CD14-positive monocyte (primary cell): ENCODE measurements at regions not wholly inside any gene's neighbourhood (a gene's known extent, or its start where the extent isn't known, plus 50 kb on each side); places are given as distances from the start of the nearest gene placed in this dataset.
"Not testable (repeated sequence)": the region's sequence is repeated elsewhere in the genome, so short reads cannot be mapped to it uniquely, and the experiment has no call there.

ENCODE experiments used
- DNase-seq, 3 donors: peaks; one replicate each; pipeline ENCODE4 v3.0.0-alpha.2; 2011 to 2022
- H2AFZ ChIP-seq: 2 replicates; pipeline ENCODE4 v1.6.0; 2012; ENCODE audit warnings: mild to moderate bottlenecking, low read depth, low read length, inconsistent platforms; ENCODE audit not compliant: insufficient read depth, poor library complexity, severe bottlenecking
- H3K27ac ChIP-seq, 2 donors: 1 replicate in 1 of 2; 2 replicates in 1 of 2; pipeline ENCODE4 v1.5.1; 2012 to 2013; ENCODE audit warnings: low read length in 2 of 2, control low read depth in 1 of 2, inconsistent platforms in 1 of 2, low read depth in 1 of 2, mild to moderate bottlenecking in 1 of 2
- H3K27me3 ChIP-seq, 2 donors: one replicate each; pipeline versions ENCODE4 v1.6.0 to v1.6.1; 2011 to 2013; ENCODE audit warnings: low read length in 2 of 2; ENCODE audit not compliant: control insufficient read depth in 2 of 2, insufficient read depth in 2 of 2
- H3K36me3 ChIP-seq, 2 donors: replicated peaks in 1 of 2; 1 replicate in 1 of 2; 2 replicates in 1 of 2; pipeline versions ENCODE4 v1.5.1 to v1.6.1; 2012 to 2013; ENCODE audit warnings: low read length in 2 of 2, control low read depth in 1 of 2, inconsistent platforms in 1 of 2, mild to moderate bottlenecking in 1 of 2; ENCODE audit not compliant: insufficient read depth in 2 of 2, control insufficient read depth in 1 of 2
- H3K4me1 ChIP-seq, 2 donors: 1 replicate in 1 of 2; 2 replicates in 1 of 2; pipeline versions ENCODE4 v1.5.1 to v1.6.1; 2012 to 2013; ENCODE audit warnings: low read length in 2 of 2, control low read depth in 1 of 2, inconsistent platforms in 1 of 2, mild to moderate bottlenecking in 1 of 2, moderate library complexity in 1 of 2; ENCODE audit not compliant: insufficient read depth in 2 of 2, control insufficient read depth in 1 of 2
- H3K4me2 ChIP-seq: replicated peaks from 2 replicates; pipeline ENCODE3; 2012; ENCODE audit warnings: low read length, moderate library complexity, mild to moderate bottlenecking; ENCODE audit not compliant: poor library complexity, severe bottlenecking; ENCODE audit errors: extremely low read depth
- H3K4me3 ChIP-seq, 3 experiments: fragments of 200-600 bp in 1 of 3; sonication (generic) in 1 of 3; replicated peaks in 1 of 3; 1 replicate in 2 of 3; 2 replicates in 1 of 3; pipeline ENCODE4 v1.5.1; 2011 to 2013; ENCODE audit warnings: low read length in 3 of 3, mild to moderate bottlenecking in 3 of 3, control low read depth in 2 of 3, low read depth in 2 of 3, inconsistent platforms in 1 of 3, moderate library complexity in 1 of 3
- H3K79me2 ChIP-seq: 2 replicates; pipeline ENCODE4 v1.6.0; 2012; ENCODE audit warnings: mild to moderate bottlenecking, control low read depth, inconsistent platforms, low read length, moderate library complexity; ENCODE audit not compliant: insufficient read depth
- H3K9ac ChIP-seq: 2 replicates; pipeline ENCODE4 v1.6.0; 2017; ENCODE audit warnings: low read length, mild to moderate bottlenecking; ENCODE audit not compliant: insufficient read depth, poor library complexity, severe bottlenecking
- H3K9me3 ChIP-seq, 2 donors: replicated peaks in 1 of 2; 1 replicate in 1 of 2; 2 replicates in 1 of 2; pipeline versions ENCODE4 v1.5.1 to v1.6.1; 2012 to 2013; ENCODE audit warnings: low read length in 2 of 2, control low read depth in 1 of 2; ENCODE audit not compliant: control insufficient read depth in 1 of 2, insufficient read depth in 1 of 2
- H4K20me1 ChIP-seq: 2 replicates; pipeline ENCODE4 v1.6.0; 2012; ENCODE audit warnings: mild to moderate bottlenecking, low read length, control low read depth, moderate library complexity; ENCODE audit not compliant: insufficient read depth
- H3K27ac Mint-ChIP-seq, 7 donors: one replicate each; pipeline ENCODE4 v1.8.0; 2020; ENCODE audit warnings: mild to moderate bottlenecking in 7 of 7, mixed read lengths in 7 of 7, moderate library complexity in 6 of 7, inconsistent platforms in 2 of 7
- H3K27me3 Mint-ChIP-seq, 3 donors: one replicate each; pipeline ENCODE4 v1.8.0; 2021 to 2022; ENCODE audit warnings: low read depth in 3 of 3, mild to moderate bottlenecking in 3 of 3, mixed read lengths in 3 of 3, moderate library complexity in 3 of 3, inconsistent platforms in 1 of 3
- H3K36me3 Mint-ChIP-seq, 2 donors: one replicate each; pipeline ENCODE4 v1.8.0; 2020; ENCODE audit warnings: mixed read lengths in 2 of 2, inconsistent platforms in 1 of 2, mild to moderate bottlenecking in 1 of 2
- H3K4me1 Mint-ChIP-seq: one replicate; pipeline ENCODE4 v1.8.0; 2020; ENCODE audit warnings: mild to moderate bottlenecking, mixed read lengths
- H3K4me3 Mint-ChIP-seq, 2 donors: one replicate each; pipeline ENCODE4 v1.8.0; 2020; ENCODE audit warnings: mild to moderate bottlenecking in 2 of 2, mixed read lengths in 2 of 2, moderate library complexity in 1 of 2
- H3K9me3 Mint-ChIP-seq, 7 donors: one replicate each; pipeline ENCODE4 v1.8.0; 2020 to 2022; ENCODE audit warnings: mixed read lengths in 7 of 7, mild to moderate bottlenecking in 6 of 7, moderate library complexity in 6 of 7, inconsistent platforms in 2 of 7
- CTCF ChIP-seq: fragments of 200-600 bp; IDR thresholded peaks from one replicate; pipeline ENCODE4 v1.8.0; 2022; ENCODE audit warnings: antibody characterized with exemption, mild to moderate bottlenecking
- WGBS: methylation state at CpG from one replicate; pipeline ENCODE4 v1.1.5; 2013; ENCODE audit warnings: missing lambda C conversion rate; ENCODE audit not compliant: insufficient coverage; 5-methylcytosine and 5-hydroxymethylcytosine counted together
- intact Hi-C, 2 donors: fragments of 100-400 bp; cut with micrococcal nuclease; formaldehyde crosslinking; loops; one replicate each; pipeline versions ENCODE4 v1.15.0 to v1.15.1; 2023

DNA sequence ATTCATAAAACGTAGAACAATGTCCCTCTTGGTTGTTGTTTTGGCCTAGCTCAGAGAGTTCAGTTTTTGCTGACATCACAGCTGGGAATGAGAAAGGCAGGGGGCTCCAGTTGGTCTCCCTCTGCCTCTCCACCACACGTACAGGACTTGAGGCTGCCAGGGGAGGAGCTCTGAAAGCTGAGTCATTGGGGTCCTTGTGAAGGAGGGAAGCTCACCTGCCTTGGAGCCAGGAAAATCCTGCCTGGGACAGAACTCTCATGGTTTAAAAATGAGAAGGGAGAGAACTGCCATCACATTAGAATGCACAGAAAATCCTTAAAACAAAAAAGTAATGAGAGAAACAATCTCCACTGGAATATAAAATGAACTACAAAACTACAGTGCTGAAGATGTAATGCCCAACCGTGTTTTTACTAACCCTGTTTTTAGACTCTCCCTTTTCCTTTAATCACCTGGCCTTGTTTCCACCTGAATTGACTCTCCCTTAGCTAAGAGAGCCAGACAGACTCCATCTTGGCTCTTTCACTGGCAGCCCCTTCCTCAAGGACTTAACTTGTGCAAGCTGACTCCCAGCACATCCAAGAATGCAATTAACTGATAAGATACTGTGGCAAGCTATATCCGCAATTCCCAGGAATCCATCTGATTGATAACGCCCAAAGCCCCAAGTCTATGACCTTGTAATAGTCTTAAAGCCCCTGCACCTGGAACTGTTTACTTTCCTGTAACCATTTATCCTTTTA is 58.6 kb upstream of the TARP start:
- H3K9ac ChIP-seq, H4K20me1 ChIP-seq, H3K27me3 ChIP-seq, H3K9me3 ChIP-seq, H3K4me3 ChIP-seq, DNase-seq, H3K9me3 Mint-ChIP-seq, H3K27me3 Mint-ChIP-seq, H3K4me3 Mint-ChIP-seq, H3K4me2 ChIP-seq, H2AFZ ChIP-seq, intact Hi-C loops, H3K27ac ChIP-seq: not testable (repeated sequence)
- WGBS: 100% methylated on average over 1 of the region's 5 CpGs
- Histone ChIP-seq H3K79me2 (peaks cover 29% of the 10 kb centered on the region), H3K4me1 (peaks cover 25 to 28% of the 10 kb centered on the region in 2 donors), H3K36me3 (peaks cover 8 to 14% of the 10 kb centered on the region in 2 donors)
- peak overlapping the region in 6 of 7 donors; percentile 37 to 79 (median 57) for H3K27ac Mint-ChIP-seq
- peaks cover 17 to 25% of the 10 kb centered on the region in 2 donors for H3K36me3 Mint-ChIP-seq
- peaks cover 56% of the 10 kb centered on the region for H3K4me1 Mint-ChIP-seq

GRCh38 chr7:38330861-38331621 is 57.6 kb upstream of the TARP start:
- Histone ChIP-seq H2AFZ (no peak overlapping the region), H3K4me3 (no peak overlapping the region), H4K20me1 (no peaks in the 10 kb centered on the region), H3K27ac (peak overlapping the region; percentile 12 to 25), H3K27me3 (no peaks in the 10 kb centered on the region), H3K4me2 (no peak overlapping the region), H3K4me1 (peaks cover 17 to 18% of the 10 kb centered on the region in 2 donors), H3K9ac (no peak overlapping the region), H3K79me2 (peaks cover 29% of the 10 kb centered on the region), H3K36me3 (peaks cover 8 to 14% of the 10 kb centered on the region in 2 donors), H3K9me3 (no peaks in the 10 kb centered on the region)
- no peaks in the 10 kb centered on the region for H3K27me3 Mint-ChIP-seq
- H3K36me3 Mint-ChIP-seq: peaks cover 21 to 28% of the 10 kb centered on the region in 2 donors
- H3K9me3 Mint-ChIP-seq: peaks cover 0 to 4% (median 0%) of the 10 kb centered on the region in 7 donors
- H3K4me3 Mint-ChIP-seq: peak overlapping the region in 1 of 2 donors; percentile 32
- peak; percentile 36 for TF ChIP-seq CTCF
- H3K4me1 Mint-ChIP-seq: peaks cover 48% of the 10 kb centered on the region
- intact Hi-C loops: no loop called here
- H3K27ac Mint-ChIP-seq: peak overlapping the region in 6 of 7 donors; percentile 41 to 82 (median 58)
- WGBS: 74% methylated on average over 5 of the region's 7 CpGs
- peak in 1 of 3 donors; percentile 13 for DNase-seq
